ENCODE measurements at regions not wholly inside any gene's neighbourhood (a gene's known extent, or its start where the extent isn't known, plus 50 kb on each side); places are given as distances from the start of the nearest gene placed in this dataset.

DNA sequence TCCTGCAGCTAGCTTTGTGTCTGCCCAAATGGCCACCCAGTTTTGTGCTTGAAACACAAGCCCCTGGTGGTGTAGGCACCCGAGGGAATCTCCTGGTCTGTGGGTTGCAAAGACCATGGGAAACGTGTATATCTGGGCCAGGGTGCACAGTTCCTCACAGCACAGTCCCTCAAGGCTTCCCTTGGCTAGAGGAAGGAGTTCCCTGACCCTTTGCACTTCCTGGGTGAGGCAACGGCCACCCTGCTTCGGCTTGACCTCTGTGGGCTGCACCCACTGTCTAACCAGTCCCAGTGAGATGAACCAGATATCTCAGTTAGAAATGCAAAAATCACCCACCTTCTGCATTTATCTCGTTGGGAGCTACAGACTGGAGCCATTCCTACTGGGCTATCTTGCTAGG, 865.0 kb upstream of the ACO1 start:
- TF ChIP-seq POLR2A (IDR thresholded peaks at IDR 0.05; ENCODE audit: low read depth, low read length): no peak
- TF ChIP-seq EZH2 (IDR thresholded peaks at IDR 0.05; ENCODE audit: borderline replicate concordance, control insufficient read depth, low read depth, low read length): no peak
- TF ChIP-seq, protein P1, sequence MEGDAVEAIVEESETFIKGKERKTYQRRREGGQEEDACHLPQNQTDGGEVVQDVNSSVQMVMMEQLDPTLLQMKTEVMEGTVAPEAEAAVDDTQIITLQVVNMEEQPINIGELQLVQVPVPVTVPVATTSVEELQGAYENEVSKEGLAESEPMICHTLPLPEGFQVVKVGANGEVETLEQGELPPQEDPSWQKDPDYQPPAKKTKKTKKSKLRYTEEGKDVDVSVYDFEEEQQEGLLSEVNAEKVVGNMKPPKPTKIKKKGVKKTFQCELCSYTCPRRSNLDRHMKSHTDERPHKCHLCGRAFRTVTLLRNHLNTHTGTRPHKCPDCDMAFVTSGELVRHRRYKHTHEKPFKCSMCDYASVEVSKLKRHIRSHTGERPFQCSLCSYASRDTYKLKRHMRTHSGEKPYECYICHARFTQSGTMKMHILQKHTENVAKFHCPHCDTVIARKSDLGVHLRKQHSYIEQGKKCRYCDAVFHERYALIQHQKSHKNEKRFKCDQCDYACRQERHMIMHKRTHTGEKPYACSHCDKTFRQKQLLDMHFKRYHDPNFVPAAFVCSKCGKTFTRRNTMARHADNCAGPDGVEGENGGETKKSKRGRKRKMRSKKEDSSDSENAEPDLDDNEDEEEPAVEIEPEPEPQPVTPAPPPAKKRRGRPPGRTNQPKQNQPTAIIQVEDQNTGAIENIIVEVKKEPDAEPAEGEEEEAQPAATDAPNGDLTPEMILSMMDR (IDR thresholded peaks at IDR 0.05 in 2 of 3, conservative IDR thresholded peaks at IDR 0.05 in 1 of 3; ENCODE audit: control insufficient read depth in 2 of 3, extremely low read depth in 1 of 3, insufficient read depth in 1 of 3, low read depth in 3 of 3, low read length in 3 of 3): no peak
- no peak for TF ChIP-seq BHLHE40 (IDR thresholded peaks at IDR 0.05; ENCODE audit: borderline replicate concordance in 1 of 2, low read depth in 2 of 2, low read length in 1 of 2)
- no peak for TF ChIP-seq TARDBP (IDR thresholded peaks at IDR 0.05; ENCODE audit: borderline replicate concordance)
- no peak for TF ChIP-seq CREB1 (IDR thresholded peaks at IDR 0.05; ENCODE audit: low read depth)
- no peak for TF ChIP-seq CBFB (IDR thresholded peaks at IDR 0.05; ENCODE audit: low read depth)
- no peak for TF ChIP-seq NR2C2 (IDR thresholded peaks at IDR 0.05; ENCODE audit: borderline replicate concordance, control insufficient read depth, insufficient read length, low read depth)
